ENCODE measurements at regions not wholly inside any gene's neighbourhood (a gene's known extent, or its start where the extent isn't known, plus 50 kb on each side); places are given as distances from the start of the nearest gene placed in this dataset.

DNA sequence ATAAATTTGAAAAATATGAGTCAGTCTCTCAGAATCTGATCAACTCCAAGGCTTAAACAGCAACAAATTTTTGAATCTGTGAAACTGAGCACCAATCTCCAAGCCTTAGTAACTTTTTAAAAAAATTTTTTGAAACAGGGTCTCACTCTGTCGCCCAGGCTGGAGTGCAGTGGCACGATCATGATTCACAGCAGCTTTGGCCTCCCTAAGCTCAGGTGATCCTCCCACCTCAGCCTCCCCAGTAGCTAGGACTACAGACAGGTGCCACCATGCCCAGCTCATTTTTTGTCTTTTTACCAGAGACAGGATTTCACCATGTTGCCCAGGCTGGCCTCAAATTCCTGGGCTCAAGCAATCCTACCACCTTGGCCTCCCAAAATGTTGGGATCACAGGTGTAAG, 207.9 kb upstream of the TCF21 start:
- no peak for TF ChIP-seq EZH2 (IDR thresholded peaks at IDR 0.05)
- TF ChIP-seq CTCF (IDR thresholded peaks at IDR 0.05): no peak

Data from neural progenitor cell (in vitro differentiated cells).